SK-N-MC (cell line): ENCODE measurements at regions not wholly inside any gene's neighbourhood (a gene's known extent, or its start where the extent isn't known, plus 50 kb on each side); places are given as distances from the start of the nearest gene placed in this dataset.

Source experiments
- EZH2 ChIP-seq: fragments of 200-600 bp; sonication (generic); IDR thresholded peaks from one replicate; pipeline ENCODE4 v1.6.1; 2017; ENCODE audit warnings: antibody characterized with exemption
- FOXP2 ChIP-seq: optimal IDR thresholded peaks from 2 replicates; pipeline ENCODE3; 2011; ENCODE audit warnings: mild to moderate bottlenecking, moderate library complexity; ENCODE audit not compliant: insufficient read depth; ENCODE audit errors: extremely low read length, control extremely low read depth
- POLR2AphosphoS5 ChIP-seq: IDR thresholded peaks from 2 replicates; pipeline ENCODE4 v1.6.1; 2012; ENCODE audit warnings: mild to moderate bottlenecking, low read depth, low read length, borderline replicate concordance

DNA sequence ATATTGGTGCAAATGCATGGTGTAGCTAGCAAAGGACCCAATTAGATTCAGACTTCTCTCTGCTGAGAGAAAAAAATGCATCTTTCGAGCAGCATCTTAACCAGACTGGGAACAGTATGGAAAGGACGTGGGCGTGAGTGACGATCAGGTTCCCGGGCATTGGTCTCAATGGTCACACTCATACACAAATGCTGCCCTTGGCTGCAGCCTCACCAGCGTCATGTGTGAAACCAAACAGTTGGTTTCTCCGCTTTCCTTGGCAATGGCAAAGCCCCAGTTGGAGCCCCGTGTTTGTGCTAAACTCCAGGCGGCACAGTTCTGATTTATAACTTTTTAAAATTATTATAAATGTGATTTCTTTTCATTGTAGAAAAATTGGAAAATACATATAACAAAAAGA lies 237.8 kb downstream of the SEC61B start:
- TF ChIP-seq EZH2 (no peak), POLR2AphosphoS5 (no peak), FOXP2 (no peak)
